SK-N-SH (cell line): ENCODE measurements at regions not wholly inside any gene's neighbourhood (a gene's known extent, or its start where the extent isn't known, plus 50 kb on each side); places are given as distances from the start of the nearest gene placed in this dataset.

Experiments used
- CTCF ChIA-PET: fragments of 300-600, 350-600 bp; formaldehyde crosslinking; extraction: SDS; loops from one replicate; lab custom pipeline; 2021; lab: Yijun Ruan, JAX
- POLR2A ChIA-PET: fragments of 350-600 bp; sonication (Branson Sonifier 250); formaldehyde crosslinking; extraction: SDS; loops from one replicate; lab custom pipeline; 2020; ENCODE audit warnings: antibody characterized with exemption, inconsistent platforms; lab: Yijun Ruan, JAX
- DNase-seq: peaks from one replicate; pipeline ENCODE4 v3.0.0; 2012
- H2AFZ ChIP-seq: fragments of 200-600 bp; sonication (generic); 2 replicates; pipeline ENCODE4 v1.8.1; 2016; ENCODE audit warnings: antibody characterized with exemption, mild to moderate bottlenecking, low read depth
- H3F3A ChIP-seq: fragments of 200-600 bp; sonication (generic); replicated peaks from 2 replicates; pipeline ENCODE3; 2016; ENCODE audit warnings: antibody characterized with exemption, mild to moderate bottlenecking; ENCODE audit not compliant: insufficient read depth
- H3K27ac ChIP-seq, 2 experiments: fragments of 200-500 bp in 1 of 2; fragments of 200-600 bp in 1 of 2; sonication (Bioruptor generic) in 1 of 2; sonication (generic), shearing (Covaris generic) in 1 of 2; 2 replicates each; pipeline versions ENCODE4 v1.5.1 to v1.6.1; 2014 to 2016; ENCODE audit warnings: low read depth in 2 of 2, inconsistent platforms in 1 of 2, low read length in 1 of 2, mild to moderate bottlenecking in 1 of 2, mixed read lengths in 1 of 2
- H3K27me3 ChIP-seq: fragments of 200-600 bp; sonication (generic), shearing (Covaris generic); 2 replicates; pipeline ENCODE4 v1.6.1; 2016; ENCODE audit warnings: mixed run types; ENCODE audit not compliant: insufficient read depth
- H3K36me3 ChIP-seq, 2 experiments: fragments of 200-500 bp in 1 of 2; fragments of 200-600 bp in 1 of 2; sonication (Bioruptor generic) in 1 of 2; sonication (generic) in 1 of 2; replicated peaks in 1 of 2; 2 replicates each; pipeline versions ENCODE3 to v1.5.1; 2014 to 2016; ENCODE audit warnings: low read length in 1 of 2, mild to moderate bottlenecking in 1 of 2; ENCODE audit not compliant: insufficient read depth in 2 of 2, control insufficient read depth in 1 of 2
- H3K4me1 ChIP-seq, 2 experiments: fragments of 200-500 bp in 1 of 2; fragments of 200-600 bp in 1 of 2; sonication (Bioruptor generic) in 1 of 2; sonication (generic), shearing (Covaris generic) in 1 of 2; 2 replicates each; pipeline versions ENCODE4 v1.5.1 to v1.6.1; 2014 to 2016; ENCODE audit warnings: low read depth in 1 of 2, low read length in 1 of 2, mixed run types in 1 of 2; ENCODE audit not compliant: insufficient read depth in 2 of 2, control insufficient read depth in 1 of 2
- H3K4me2 ChIP-seq: fragments of 200-600 bp; sonication (generic), shearing (Covaris generic); 2 replicates; pipeline ENCODE4 v1.6.1; 2017; ENCODE audit warnings: mixed run types
- H3K4me3 ChIP-seq, 2 experiments: fragments of 200-500 bp in 1 of 2; fragments of 200-600 bp in 1 of 2; sonication (Bioruptor generic) in 1 of 2; sonication (generic), shearing (Covaris generic) in 1 of 2; 2 replicates each; pipeline versions ENCODE4 v1.5.1 to v1.8.1; 2014 to 2016; ENCODE audit warnings: low read depth in 2 of 2, inconsistent platforms in 1 of 2, low read length in 1 of 2, mild to moderate bottlenecking in 1 of 2, mixed read lengths in 1 of 2, moderate library complexity in 1 of 2
- H3K79me2 ChIP-seq: fragments of 200-600 bp; sonication (generic); 2 replicates; pipeline ENCODE4 v1.8.1; 2017; ENCODE audit warnings: mild to moderate bottlenecking; ENCODE audit not compliant: insufficient read depth
- H3K9ac ChIP-seq: fragments of 200-600 bp; sonication (generic); 2 replicates; pipeline ENCODE4 v1.6.1; 2017; ENCODE audit warnings: mixed run types
- H3K9me2 ChIP-seq: fragments of 200-600 bp; sonication (generic); 2 replicates; pipeline ENCODE4 v1.6.1; 2017; ENCODE audit warnings: mixed run types
- H3K9me3 ChIP-seq: fragments of 200-600 bp; sonication (generic); 2 replicates; pipeline ENCODE4 v1.6.1; 2017; ENCODE audit warnings: mixed run types, mild to moderate bottlenecking, moderate library complexity
- H4K20me1 ChIP-seq: fragments of 200-600 bp; sonication (generic); 2 replicates; pipeline ENCODE4 v1.6.1; 2017; ENCODE audit warnings: mild to moderate bottlenecking, mixed run types; ENCODE audit not compliant: insufficient read depth
- CHD2 ChIP-seq: fragments of 150-350 bp; IDR thresholded peaks from 2 replicates; pipeline ENCODE4 v1.6.1; 2018; ENCODE audit warnings: low read length; ENCODE audit not compliant: partially characterized antibody
- FOXJ3 ChIP-seq: sonication (generic); formaldehyde crosslinking; IDR thresholded peaks from 2 replicates; pipeline ENCODE4 v1.5.1; 2020; ENCODE audit warnings: mild to moderate bottlenecking, missing genetic modification reagents
- GATA2 ChIP-seq: sonication (generic); formaldehyde crosslinking; IDR thresholded peaks from 2 replicates; pipeline ENCODE4 v1.5.0; 2020; ENCODE audit warnings: mild to moderate bottlenecking, missing genetic modification reagents
- MEF2A ChIP-seq: IDR thresholded peaks from 2 replicates; pipeline ENCODE4 v1.4.0; 2012; ENCODE audit warnings: low read depth, borderline replicate concordance
- MXI1 ChIP-seq: IDR thresholded peaks from 2 replicates; pipeline ENCODE4 v1.6.1; 2012; ENCODE audit warnings: mild to moderate bottlenecking, low read depth, low read length, improper control_type of control experiment
- NFIC ChIP-seq: IDR thresholded peaks from 2 replicates; pipeline ENCODE4 v1.4.0; 2012; ENCODE audit warnings: borderline replicate concordance
- POLR2AphosphoS5 ChIP-seq: IDR thresholded peaks from 2 replicates; pipeline ENCODE4 v1.6.1; 2012; ENCODE audit warnings: low read depth, low read length
- RAD21 ChIP-seq: IDR thresholded peaks from 2 replicates; pipeline ENCODE4 v1.6.1; 2012; ENCODE audit warnings: mild to moderate bottlenecking, low read length
- RCOR1 ChIP-seq: fragments of 150-350 bp; IDR thresholded peaks from 2 replicates; pipeline ENCODE4 v1.6.1; 2017; ENCODE audit warnings: antibody characterized with exemption, low read length
- TEAD4 ChIP-seq: IDR thresholded peaks from 2 replicates; pipeline ENCODE4 v1.4.0; 2012; ENCODE audit warnings: mild to moderate bottlenecking, borderline replicate concordance; ENCODE audit not compliant: insufficient read depth
- YY1 ChIP-seq: IDR thresholded peaks from 2 replicates; pipeline ENCODE4 v1.4.0; 2012; ENCODE audit warnings: low read depth, mild to moderate bottlenecking
- WGBS: methylation state at CpG from one replicate; pipeline ENCODE4 v1.1.6; 2017; ENCODE audit warnings: low lambda C conversion rate; 5-methylcytosine and 5-hydroxymethylcytosine counted together
- TF ChIP-seq, protein P1 (sequence below): fragments of 200-600 bp; sonication (generic); IDR thresholded peaks from 2 replicates; pipeline ENCODE4 v1.6.1; 2017; ENCODE audit warnings: antibody characterized with exemption, mild to moderate bottlenecking, moderate library complexity
- TF ChIP-seq, protein P2 (sequence below): fragments of 150-350 bp; IDR thresholded peaks from 2 replicates; pipeline ENCODE4 v1.6.1; 2017; ENCODE audit warnings: antibody characterized with exemption, low read length, low read depth, borderline replicate concordance
- TF ChIP-seq, protein P3 (sequence below): IDR thresholded peaks from 2 replicates; pipeline ENCODE4 v1.4.0; 2012; ENCODE audit warnings: low read depth

DNA sequence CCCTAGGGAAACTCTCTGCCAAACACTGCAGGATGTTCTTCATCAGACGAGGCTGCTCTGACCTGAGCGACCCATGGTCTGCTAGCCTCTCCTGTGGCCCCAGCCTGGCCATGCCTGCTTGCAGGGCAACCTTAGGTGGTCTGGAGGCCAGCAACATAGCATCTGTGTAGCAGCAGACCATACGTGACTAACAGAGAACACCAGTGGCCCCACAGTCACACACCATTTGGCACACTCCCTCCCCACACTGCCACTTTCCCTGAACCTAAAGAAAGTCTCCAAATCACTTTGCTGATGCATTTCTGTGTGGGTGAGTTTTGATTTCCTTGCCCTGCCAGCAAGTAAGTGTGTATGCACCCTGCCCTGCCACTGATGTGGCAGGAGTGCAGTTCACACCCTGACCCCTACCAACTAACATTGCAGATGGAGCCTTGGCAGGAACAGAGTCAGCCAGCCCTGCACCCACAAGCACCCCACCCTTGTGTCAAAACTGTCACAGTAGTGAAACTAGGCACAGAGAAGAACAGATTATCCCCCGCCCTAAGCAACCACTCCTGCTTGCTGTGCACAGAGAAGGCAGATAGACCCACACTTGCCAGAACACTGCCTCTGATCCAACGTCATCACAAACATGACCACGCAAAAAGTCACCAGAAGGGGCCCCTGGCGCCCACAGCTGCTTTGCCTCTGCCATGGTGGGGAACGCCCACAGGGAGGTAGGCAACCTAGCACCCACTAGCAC lies 249.1 kb downstream of the SPIN4 start (continued):
- TF ChIP-seq MEF2A (no peak), POLR2AphosphoS5 (no peak), GATA2 (CRISPR knock-in tag) (no peak), RCOR1 (no peak), NFIC (no peak), YY1 (no peak)
- TF ChIP-seq, protein P1, sequence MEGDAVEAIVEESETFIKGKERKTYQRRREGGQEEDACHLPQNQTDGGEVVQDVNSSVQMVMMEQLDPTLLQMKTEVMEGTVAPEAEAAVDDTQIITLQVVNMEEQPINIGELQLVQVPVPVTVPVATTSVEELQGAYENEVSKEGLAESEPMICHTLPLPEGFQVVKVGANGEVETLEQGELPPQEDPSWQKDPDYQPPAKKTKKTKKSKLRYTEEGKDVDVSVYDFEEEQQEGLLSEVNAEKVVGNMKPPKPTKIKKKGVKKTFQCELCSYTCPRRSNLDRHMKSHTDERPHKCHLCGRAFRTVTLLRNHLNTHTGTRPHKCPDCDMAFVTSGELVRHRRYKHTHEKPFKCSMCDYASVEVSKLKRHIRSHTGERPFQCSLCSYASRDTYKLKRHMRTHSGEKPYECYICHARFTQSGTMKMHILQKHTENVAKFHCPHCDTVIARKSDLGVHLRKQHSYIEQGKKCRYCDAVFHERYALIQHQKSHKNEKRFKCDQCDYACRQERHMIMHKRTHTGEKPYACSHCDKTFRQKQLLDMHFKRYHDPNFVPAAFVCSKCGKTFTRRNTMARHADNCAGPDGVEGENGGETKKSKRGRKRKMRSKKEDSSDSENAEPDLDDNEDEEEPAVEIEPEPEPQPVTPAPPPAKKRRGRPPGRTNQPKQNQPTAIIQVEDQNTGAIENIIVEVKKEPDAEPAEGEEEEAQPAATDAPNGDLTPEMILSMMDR = no peak
- TF ChIP-seq, protein P2, sequence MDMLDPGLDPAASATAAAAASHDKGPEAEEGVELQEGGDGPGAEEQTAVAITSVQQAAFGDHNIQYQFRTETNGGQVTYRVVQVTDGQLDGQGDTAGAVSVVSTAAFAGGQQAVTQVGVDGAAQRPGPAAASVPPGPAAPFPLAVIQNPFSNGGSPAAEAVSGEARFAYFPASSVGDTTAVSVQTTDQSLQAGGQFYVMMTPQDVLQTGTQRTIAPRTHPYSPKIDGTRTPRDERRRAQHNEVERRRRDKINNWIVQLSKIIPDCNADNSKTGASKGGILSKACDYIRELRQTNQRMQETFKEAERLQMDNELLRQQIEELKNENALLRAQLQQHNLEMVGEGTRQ = no peak

DNA sequence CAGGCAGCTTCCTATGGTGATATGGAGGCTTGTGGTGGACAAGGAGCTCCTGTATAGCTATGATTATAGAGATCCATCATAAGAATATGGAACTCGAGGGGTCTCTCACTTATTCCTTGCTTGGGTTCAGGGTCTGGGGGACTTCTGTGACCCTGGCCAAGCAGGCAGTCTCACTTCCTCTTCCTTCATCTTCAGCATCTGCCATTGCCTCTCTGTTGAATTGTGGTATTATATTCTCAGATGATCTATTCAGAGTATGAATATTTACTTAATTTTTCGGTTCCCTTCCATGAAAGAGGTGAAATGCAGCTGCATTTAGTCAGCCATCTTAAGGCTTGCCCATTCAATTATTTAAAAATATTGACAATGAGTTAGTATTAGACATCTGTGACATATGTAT lies 292.9 kb downstream of the SPIN4 start:
- ChIA-PET CTCF (no interaction called here), POLR2A (no interaction called here)
- Histone ChIP-seq H3K4me1 (no peaks in the 10 kb centered on the region), H3K9me3 (peaks cover 6% of the 10 kb centered on the region; the same call in 1 of the 2 replicates), H3K27ac (no peak overlapping the region), H2AFZ (no peak overlapping the region), H3K4me2 (no peak overlapping the region), H3K79me2 (no peaks in the 10 kb centered on the region), H3K9me2 (no peaks in the 10 kb centered on the region), H3K4me3 (no peak overlapping the region), H3K9ac (no peak overlapping the region), H3K36me3 (no peaks in the 10 kb centered on the region), H3F3A (no peaks in the 10 kb centered on the region), H3K27me3 (no peaks in the 10 kb centered on the region), H4K20me1 (no peaks in the 10 kb centered on the region)
- DNase-seq = no peak
- TF ChIP-seq, protein P2 = no peak
- TF ChIP-seq CHD2 (no peak), TEAD4 (no peak), MXI1 (no peak), RAD21 (no peak), FOXJ3 (CRISPR knock-in tag) (no peak)
- TF ChIP-seq, protein P3, sequence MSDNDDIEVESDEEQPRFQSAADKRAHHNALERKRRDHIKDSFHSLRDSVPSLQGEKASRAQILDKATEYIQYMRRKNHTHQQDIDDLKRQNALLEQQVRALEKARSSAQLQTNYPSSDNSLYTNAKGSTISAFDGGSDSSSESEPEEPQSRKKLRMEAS = no peak
- 5% methylated on average over 2 of the region's 2 CpGs for WGBS
